ENCODE measurements at regions not wholly inside any gene's neighbourhood (a gene's known extent, or its start where the extent isn't known, plus 50 kb on each side); places are given as distances from the start of the nearest gene placed in this dataset.

- Histone ChIP-seq H3K9me1 (replicated peaks; ENCODE audit: control insufficient read depth, extremely low read depth, insufficient read depth, low read length) (no peaks in the 10 kb centered on the region), H3K79me2 (ENCODE audit: control insufficient read depth, insufficient read depth, low read length) (no peaks in the 10 kb centered on the region), H3K27me3 (ENCODE audit: control insufficient read depth in 2 of 2, insufficient read depth in 2 of 2, low read length in 2 of 2) (no peaks in the 10 kb centered on the region), H3K9me3 (replicated peaks; ENCODE audit: control insufficient read depth, insufficient read depth, low read length) (no peaks in the 10 kb centered on the region), H3K36me3 (ENCODE audit: control insufficient read depth in 2 of 2, extremely low read depth in 1 of 2, insufficient read depth in 2 of 2, low read length in 2 of 2) (no peaks in the 10 kb centered on the region), H3K4me3 (replicated peaks in 1 of 3; ENCODE audit: insufficient read depth in 1 of 3, low read depth in 1 of 3, low read length in 3 of 3) (no peak overlapping the region), H4K20me1 (replicated peaks; ENCODE audit: control insufficient read depth, extremely low read depth, insufficient read depth, low read length) (no peaks in the 10 kb centered on the region), H3K27ac (ENCODE audit: insufficient read depth, low read depth, low read length) (no peak overlapping the region), H3K4me2 (ENCODE audit: insufficient read depth, low read length) (no peak overlapping the region), H3K9ac (replicated peaks; ENCODE audit: extremely low read depth, insufficient read depth, low read length) (no peak overlapping the region), H2AFZ (ENCODE audit: low read depth, low read length) (no peak overlapping the region), H3K4me1 (ENCODE audit: control insufficient read depth, extremely low read depth, insufficient read depth, low read length) (no peaks in the 10 kb centered on the region)
- CTCF ChIA-PET, result no interaction called here
- FAIRE-seq (no peak), DNase-seq (ENCODE audit: low read depth, low spot score) (no peak)
- TF ChIP-seq, protein P1, sequence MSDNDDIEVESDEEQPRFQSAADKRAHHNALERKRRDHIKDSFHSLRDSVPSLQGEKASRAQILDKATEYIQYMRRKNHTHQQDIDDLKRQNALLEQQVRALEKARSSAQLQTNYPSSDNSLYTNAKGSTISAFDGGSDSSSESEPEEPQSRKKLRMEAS (IDR thresholded peaks at IDR 0.05; ENCODE audit: insufficient read depth, insufficient read length), result no peak
- TF ChIP-seq JUN (IDR thresholded peaks at IDR 0.05; ENCODE audit: borderline replicate concordance, insufficient read depth, insufficient read length, low read depth), result no peak
- TF ChIP-seq POLR2AphosphoS5 (IDR thresholded peaks at IDR 0.05; ENCODE audit: insufficient read depth, low read depth, low read length), result no peak
- TF ChIP-seq FOS (IDR thresholded peaks at IDR 0.05; ENCODE audit: borderline replicate concordance, insufficient read depth, low read length), result no peak
- no peak for TF ChIP-seq POLR2A (IDR thresholded peaks at IDR 0.05; ENCODE audit: low read depth, low read length)
- no peak for TF ChIP-seq GATA2 (IDR thresholded peaks at IDR 0.05; ENCODE audit: insufficient read depth, insufficient read length, low read depth, low read length)
- TF ChIP-seq EZH2 (IDR thresholded peaks at IDR 0.05; ENCODE audit: borderline replicate concordance, low read depth, low read length, severe bottlenecking), result no peak
- no peak for TF ChIP-seq MYC (IDR thresholded peaks at IDR 0.05; ENCODE audit: low read depth, low read length)
- TF ChIP-seq CTCF (IDR thresholded peaks at IDR 0.05; ENCODE audit: extremely low read depth in 1 of 2, insufficient read depth in 1 of 2, low read depth in 1 of 2, low read length in 2 of 2), result no peak
- dilution Hi-C loops (cut with MboI; ENCODE audit: extremely low pct_ligation_motif_present, low sequenced_read_pairs), result no loop called here
- POLR2A ChIA-PET, result no interaction called here
- intact Hi-C loops (cut with micrococcal nuclease), result no loop called here
- no TSS peak for BruUV-seq (replicated peaks)
These were observed 377.7 kb upstream of the FZD8 start for GRCh38 chr10:36019749-36020148.

Measured in endothelial cell of umbilical vein (primary cell).